Trophoblast cell (in vitro differentiated cells and primary cell): ENCODE measurements at regions not wholly inside any gene's neighbourhood (a gene's known extent, or its start where the extent isn't known, plus 50 kb on each side); places are given as distances from the start of the nearest gene placed in this dataset.

Source experiments
- DNase-seq, 2 donors: peaks; one replicate each; pipeline ENCODE4 v3.0.0-alpha.2; 2016
- H2AFZ ChIP-seq: 2 replicates; pipeline ENCODE4 v1.6.1; 2013; ENCODE audit warnings: low read length, moderate library complexity, mild to moderate bottlenecking; ENCODE audit not compliant: insufficient read depth, poor library complexity
- H2AK5ac ChIP-seq: 2 replicates; pipeline ENCODE4 v1.6.1; 2013; ENCODE audit warnings: mild to moderate bottlenecking, low read length
- H2BK120ac ChIP-seq: 2 replicates; pipeline ENCODE4 v1.6.1; 2013; ENCODE audit warnings: low read length, mild to moderate bottlenecking, moderate library complexity; ENCODE audit not compliant: insufficient read depth, poor library complexity
- H2BK12ac ChIP-seq: 2 replicates; pipeline ENCODE4 v1.6.1; 2013; ENCODE audit warnings: mild to moderate bottlenecking, low read length, moderate library complexity
- H2BK5ac ChIP-seq: 2 replicates; pipeline ENCODE4 v1.6.1; 2013; ENCODE audit warnings: low read length, low read depth, moderate library complexity, mild to moderate bottlenecking; ENCODE audit not compliant: poor library complexity
- H3K14ac ChIP-seq: 2 replicates; pipeline ENCODE4 v1.6.1; 2013; ENCODE audit warnings: mild to moderate bottlenecking, low read length
- H3K18ac ChIP-seq: 2 replicates; pipeline ENCODE4 v1.6.1; 2013; ENCODE audit warnings: mild to moderate bottlenecking, low read length
- H3K23ac ChIP-seq: 2 replicates; pipeline ENCODE4 v1.6.1; 2013; ENCODE audit warnings: low read length
- H3K27ac ChIP-seq: 2 replicates; pipeline ENCODE4 v1.5.1; 2013; ENCODE audit warnings: low read depth, mild to moderate bottlenecking, inconsistent platforms, low read length, moderate library complexity
- H3K27me3 ChIP-seq: 2 replicates; pipeline ENCODE4 v1.6.1; 2013; ENCODE audit warnings: inconsistent platforms, mild to moderate bottlenecking, low read length, moderate library complexity; ENCODE audit not compliant: insufficient read depth
- H3K36me3 ChIP-seq, 2 experiments: 1 replicate in 1 of 2; 2 replicates in 1 of 2; pipeline ENCODE4 v1.6.1; 2013; ENCODE audit warnings: low read length in 2 of 2, mild to moderate bottlenecking in 2 of 2, moderate library complexity in 1 of 2; ENCODE audit not compliant: insufficient read depth in 2 of 2, control insufficient read depth in 1 of 2
- H3K4ac ChIP-seq: 2 replicates; pipeline ENCODE4 v1.6.1; 2013; ENCODE audit warnings: low read depth, mild to moderate bottlenecking, low read length, moderate library complexity
- H3K4me1 ChIP-seq, 2 experiments: 1 replicate in 1 of 2; 2 replicates in 1 of 2; pipeline ENCODE4 v1.6.1; 2013; ENCODE audit warnings: low read length in 2 of 2, mild to moderate bottlenecking in 2 of 2, moderate library complexity in 1 of 2; ENCODE audit not compliant: insufficient read depth in 2 of 2, control insufficient read depth in 1 of 2
- H3K4me2 ChIP-seq: 2 replicates; pipeline ENCODE4 v1.6.1; 2013; ENCODE audit warnings: inconsistent platforms, mild to moderate bottlenecking, low read length, moderate library complexity
- H3K4me3 ChIP-seq: 2 replicates; pipeline ENCODE4 v1.5.1; 2013; ENCODE audit warnings: mild to moderate bottlenecking, low read depth, low read length, inconsistent platforms
- H3K79me1 ChIP-seq: one replicate; pipeline ENCODE4 v1.6.1; 2013; ENCODE audit warnings: low read length
- H3K79me2 ChIP-seq: 2 replicates; pipeline ENCODE4 v1.6.1; 2013; ENCODE audit warnings: low read length, mild to moderate bottlenecking; ENCODE audit not compliant: control insufficient read depth, insufficient read depth, poor library complexity
- H3K9ac ChIP-seq: 2 replicates; pipeline ENCODE4 v1.6.1; 2013; ENCODE audit warnings: mild to moderate bottlenecking, low read length
- H3K9me3 ChIP-seq: 2 replicates; pipeline ENCODE4 v1.6.1; 2013; ENCODE audit warnings: low read depth, mild to moderate bottlenecking, control low read depth, inconsistent platforms, low read length; ENCODE audit not compliant: insufficient read depth
- H4K12ac ChIP-seq: 2 replicates; pipeline ENCODE4 v1.6.1; 2013; ENCODE audit warnings: low read depth, mild to moderate bottlenecking, low read length, moderate library complexity
- H4K8ac ChIP-seq: 2 replicates; pipeline ENCODE4 v1.6.1; 2013; ENCODE audit warnings: low read depth, mild to moderate bottlenecking, low read length, moderate library complexity
- H4K91ac ChIP-seq: one replicate; pipeline ENCODE4 v1.6.1; 2013; ENCODE audit warnings: low read depth, mild to moderate bottlenecking, low read length, moderate library complexity
- WGBS: extraction: QIAGEN DNeasy Blood & Tissue Kit; methylation state at CpG from one replicate; pipeline ENCODE4 v1.1.7; 2013; ENCODE audit warnings: missing lambda C conversion rate; ENCODE audit not compliant: insufficient read length, insufficient coverage; ENCODE audit errors: extremely low coverage; 5-methylcytosine and 5-hydroxymethylcytosine counted together

DNA sequence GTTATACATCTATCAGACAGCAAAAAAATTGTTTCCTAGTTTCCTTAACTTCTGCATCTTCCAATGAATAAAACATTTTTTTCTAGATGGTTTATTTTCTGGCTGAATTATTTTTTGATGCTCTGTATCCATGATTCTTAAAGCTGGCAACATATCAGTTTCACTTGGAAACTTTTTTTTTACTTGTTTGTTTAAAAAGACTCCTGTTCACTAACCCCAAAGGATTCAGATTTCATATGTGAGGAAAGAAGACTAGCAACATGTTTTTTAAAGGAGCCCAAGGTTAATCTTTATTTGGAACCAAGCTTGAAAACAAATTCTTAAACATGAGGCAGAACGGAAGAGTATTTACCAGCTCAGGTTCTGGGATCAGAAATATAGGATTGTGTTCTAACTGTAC lies 632.3 kb downstream of the SLITRK6 start:
- Histone ChIP-seq H3K27me3 (no peaks in the 10 kb centered on the region), H3K18ac (no peak overlapping the region), H3K36me3 (no peaks in the 10 kb centered on the region), H3K4me3 (no peak overlapping the region), H3K23ac (no peak overlapping the region), H4K12ac (no peak overlapping the region), H3K27ac (no peak overlapping the region), H2AK5ac (no peak overlapping the region), H3K79me2 (no peaks in the 10 kb centered on the region), H4K8ac (no peak overlapping the region), H3K9ac (no peak overlapping the region), H3K14ac (no peak overlapping the region), H3K4ac (no peak overlapping the region), H4K91ac (no peak overlapping the region), H3K79me1 (no peaks in the 10 kb centered on the region), H2AFZ (no peak overlapping the region), H2BK120ac (no peak overlapping the region), H2BK5ac (no peak overlapping the region), H3K4me1 (no peaks in the 10 kb centered on the region), H3K4me2 (no peak overlapping the region), H2BK12ac (no peak overlapping the region), H3K9me3 (peaks cover 6% of the 10 kb centered on the region)
- WGBS, result no CpG with 5 or more reads among the region's 1 CpG
- no peak for DNase-seq

DNA sequence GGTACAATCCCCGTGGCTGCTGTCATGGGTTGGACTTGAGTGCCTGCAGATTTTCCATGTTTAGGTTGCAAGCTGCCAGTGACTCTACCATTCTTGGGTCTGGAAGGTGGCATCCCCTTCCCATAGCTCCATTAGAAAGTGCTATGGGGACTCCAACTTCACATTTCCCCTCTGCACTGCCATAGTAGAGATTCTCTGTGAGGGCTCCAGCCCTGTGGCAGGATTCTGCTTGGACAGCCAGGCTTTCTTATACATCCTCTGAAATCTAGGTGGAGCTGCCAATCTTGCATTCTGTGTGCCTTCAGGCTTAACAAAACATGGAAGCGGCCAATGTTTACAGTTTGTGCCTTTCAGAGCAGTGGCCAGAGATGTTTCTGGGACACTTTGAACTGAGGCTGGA lies 636.2 kb downstream of the SLITRK6 start:
- H3K27ac ChIP-seq, result no peak overlapping the region
- no peaks in the 10 kb centered on the region for H3K4me1 ChIP-seq
- no peak overlapping the region for H3K14ac ChIP-seq
- H3K23ac ChIP-seq, result no peak overlapping the region
- no peaks in the 10 kb centered on the region for H3K79me1 ChIP-seq
- no peak overlapping the region for H3K4me3 ChIP-seq
- H3K4me2 ChIP-seq, result no peak overlapping the region
- H3K79me2 ChIP-seq, result no peaks in the 10 kb centered on the region
- H3K27me3 ChIP-seq, result no peaks in the 10 kb centered on the region
- no peak overlapping the region for H2BK12ac ChIP-seq
- DNase-seq, result no peak
- no peak overlapping the region for H2AK5ac ChIP-seq
- H4K8ac ChIP-seq, result no peak overlapping the region
- no peak overlapping the region for H3K9ac ChIP-seq
- no peak overlapping the region for H3K18ac ChIP-seq
- H2BK120ac ChIP-seq, result no peak overlapping the region
- H3K36me3 ChIP-seq, result no peaks in the 10 kb centered on the region
- H4K12ac ChIP-seq, result no peak overlapping the region
- peaks cover 6% of the 10 kb centered on the region for H3K9me3 ChIP-seq
- H3K4ac ChIP-seq, result no peak overlapping the region
- no peak overlapping the region for H4K91ac ChIP-seq
- no CpG with 5 or more reads among the region's 2 CpGs for WGBS
- H2AFZ ChIP-seq, result no peak overlapping the region
- H2BK5ac ChIP-seq, result no peak overlapping the region

DNA sequence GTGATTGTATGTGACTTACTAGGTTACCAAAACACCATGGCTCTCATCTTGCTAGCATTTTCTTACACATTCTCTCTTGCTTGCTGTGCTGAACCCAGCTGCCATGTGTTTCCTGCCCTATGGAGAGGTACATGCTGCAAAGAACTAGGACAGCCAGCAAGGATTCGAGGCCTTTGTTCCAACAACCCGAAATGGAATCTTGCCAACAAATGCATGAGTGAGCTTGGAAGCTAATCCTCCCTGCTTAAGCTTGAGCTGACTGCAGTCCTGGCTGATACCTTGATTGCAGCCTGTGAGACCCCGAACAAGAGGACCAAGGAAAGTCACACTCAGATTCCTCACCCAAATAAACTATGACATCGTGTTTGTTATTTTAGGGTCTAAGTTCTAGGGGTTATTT lies 651.2 kb downstream of the SLITRK6 start:
- Histone ChIP-seq H3K79me2 (no peaks in the 10 kb centered on the region), H2AK5ac (no peak overlapping the region), H3K23ac (no peak overlapping the region), H3K14ac (no peak overlapping the region), H2BK12ac (no peak overlapping the region), H3K27ac (no peak overlapping the region), H2BK120ac (no peak overlapping the region), H3K9me3 (no peaks in the 10 kb centered on the region), H3K4me3 (no peak overlapping the region), H3K18ac (no peak overlapping the region), H3K79me1 (no peaks in the 10 kb centered on the region), H3K27me3 (no peaks in the 10 kb centered on the region), H3K4ac (no peak overlapping the region), H4K12ac (no peak overlapping the region), H2BK5ac (no peak overlapping the region), H4K91ac (no peak overlapping the region), H3K4me2 (no peak overlapping the region), H3K9ac (no peak overlapping the region), H4K8ac (no peak overlapping the region), H2AFZ (no peak overlapping the region), H3K36me3 (no peaks in the 10 kb centered on the region), H3K4me1 (no peaks in the 10 kb centered on the region)
- WGBS, result no CpG with 5 or more reads among the region's 4 CpGs
- no peak for DNase-seq

GRCh38 chr13:85142351-85142927 lies 656.8 kb downstream of the SLITRK6 start:
- Histone ChIP-seq H3K4me3 (no peak overlapping the region), H4K8ac (no peak overlapping the region), H3K18ac (no peak overlapping the region), H3K79me1 (no peaks in the 10 kb centered on the region), H2BK120ac (no peak overlapping the region), H3K4me1 (no peaks in the 10 kb centered on the region), H3K9me3 (no peaks in the 10 kb centered on the region), H2BK12ac (no peak overlapping the region), H3K27me3 (no peaks in the 10 kb centered on the region), H4K12ac (no peak overlapping the region), H3K4me2 (no peak overlapping the region), H2AFZ (no peak overlapping the region), H3K4ac (no peak overlapping the region), H2AK5ac (no peak overlapping the region), H3K36me3 (no peaks in the 10 kb centered on the region), H3K27ac (no peak overlapping the region), H3K9ac (no peak overlapping the region), H2BK5ac (no peak overlapping the region), H4K91ac (no peak overlapping the region), H3K23ac (no peak overlapping the region), H3K79me2 (no peaks in the 10 kb centered on the region), H3K14ac (no peak overlapping the region)
- no CpG with 5 or more reads among the region's 2 CpGs for WGBS
- DNase-seq, result no peak
